ENCODE measurements at regions not wholly inside any gene's neighbourhood (a gene's known extent, or its start where the extent isn't known, plus 50 kb on each side); places are given as distances from the start of the nearest gene placed in this dataset.

DNA sequence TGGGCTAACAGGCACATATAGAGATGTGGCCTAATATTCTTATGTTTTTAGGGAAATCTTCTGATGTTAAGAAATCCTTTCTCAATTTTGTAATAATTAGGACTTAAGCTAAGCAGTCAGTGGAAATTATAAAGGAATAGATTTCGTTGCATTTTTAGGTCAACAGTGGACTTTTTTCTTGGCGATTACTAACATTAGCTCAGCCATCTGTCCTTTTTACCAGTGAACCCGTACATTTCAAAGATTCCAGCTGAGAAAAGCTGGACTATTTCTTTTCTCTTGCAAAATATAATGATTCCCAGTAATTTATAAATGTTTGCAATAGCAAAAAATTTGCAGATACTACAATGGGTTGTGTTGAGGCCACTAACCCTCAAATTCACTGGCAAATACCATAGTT, 54.9 kb upstream of the CA10 start:
- FAIRE-seq (no peak), ATAC-seq (no peak), DNase-seq (ENCODE audit: low spot score) (no peak)
- BruUV-seq (replicated peaks), result no TSS peak
- CTCF ChIA-PET (ENCODE audit: low intra/inter-chr PET ratio, low total read pairs), result no interaction called here
- no peak overlapping the region for H3K4me3 ChIP-seq (replicated peaks in 1 of 3; ENCODE audit: insufficient read depth in 1 of 3, low read depth in 2 of 3, low read length in 3 of 3)
- TF ChIP-seq DPF2 (CRISPR knock-in tag; IDR thresholded peaks at IDR 0.05; ENCODE audit: borderline replicate concordance, low read depth) (no peak), ZNF788 (CRISPR knock-in tag; IDR thresholded peaks at IDR 0.05; ENCODE audit: borderline replicate concordance) (no peak), NR2C2 (CRISPR knock-in tag; IDR thresholded peaks at IDR 0.05; ENCODE audit: borderline replicate concordance) (no peak), MIER2 (CRISPR knock-in tag; IDR thresholded peaks at IDR 0.05) (no peak), PRMT3 (CRISPR knock-in tag; IDR thresholded peaks at IDR 0.05; ENCODE audit: borderline replicate concordance, low read depth) (no peak), ZNF562 (CRISPR knock-in tag; IDR thresholded peaks at IDR 0.05; ENCODE audit: borderline replicate concordance) (no peak)
- no peaks in the 10 kb centered on the region for H4K20me1 ChIP-seq (ENCODE audit: insufficient read depth, low read length)
- no peaks in the 10 kb centered on the region for H3K36me3 ChIP-seq (replicated peaks in 1 of 2; ENCODE audit: control insufficient read depth in 1 of 2, insufficient read depth in 2 of 2, low read length in 2 of 2)
- in situ Hi-C loops (cut with HindIII; ENCODE audit: extremely low pct_ligation_motif_present, low pct_unique_long_range_greater_than_20kb) (no loop called here), intact Hi-C loops (cut with micrococcal nuclease; ENCODE audit: unreplicated experiment) (no loop called here)
- no peaks in the 10 kb centered on the region for H3K9me3 ChIP-seq (ENCODE audit: low read length)
- no peaks in the 10 kb centered on the region for H3K4me1 ChIP-seq (ENCODE audit: insufficient read depth, low read length)
- no peaks in the 10 kb centered on the region for H3K27me3 ChIP-seq (ENCODE audit: control insufficient read depth in 1 of 2, insufficient read depth in 2 of 2, low read length in 2 of 2)
- POLR2A ChIA-PET, result no interaction called here
- no peak overlapping the region for H3K4me2 ChIP-seq (ENCODE audit: low read depth, low read length)
- 2% methylated on average over 3 of the region's 3 CpGs for WGBS (ENCODE audit: low lambda C conversion rate)
- no peak overlapping the region for H3K27ac ChIP-seq (ENCODE audit: extremely low read length, insufficient read depth, low read length)
- H3K79me2 ChIP-seq (ENCODE audit: insufficient read depth, low read length), result no peaks in the 10 kb centered on the region
- H3K9ac ChIP-seq (ENCODE audit: insufficient read depth, low read depth, low read length), result no peak overlapping the region
- no peak overlapping the region for H2AFZ ChIP-seq (ENCODE audit: low read length)

DNA sequence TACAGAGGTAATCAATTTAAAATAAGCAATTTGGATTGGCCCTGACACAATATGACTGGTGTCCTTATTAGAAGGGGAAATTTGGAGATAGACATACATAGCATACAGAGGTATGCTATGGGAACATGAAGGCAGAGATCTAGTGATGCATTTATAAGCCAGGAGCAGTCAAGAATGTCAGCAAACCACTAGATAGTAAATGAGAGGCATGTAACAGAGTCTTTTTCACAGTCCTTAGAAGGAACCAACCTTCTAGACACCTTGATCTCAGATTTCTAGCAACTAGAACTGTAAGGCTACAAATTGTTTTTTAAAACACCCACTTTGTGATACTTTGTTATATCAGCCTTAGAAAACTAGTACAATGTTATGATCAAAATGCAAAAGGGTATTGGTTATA, 54.3 kb upstream of the CA10 start:
- no peaks in the 10 kb centered on the region for H3K36me3 ChIP-seq (replicated peaks in 1 of 2; ENCODE audit: control insufficient read depth in 1 of 2, insufficient read depth in 2 of 2, low read length in 2 of 2)
- H2AFZ ChIP-seq (ENCODE audit: low read length), result no peak overlapping the region
- H3K4me2 ChIP-seq (ENCODE audit: low read depth, low read length), result no peak overlapping the region
- intact Hi-C loops (cut with micrococcal nuclease; ENCODE audit: unreplicated experiment) (no loop called here), in situ Hi-C loops (cut with HindIII; ENCODE audit: extremely low pct_ligation_motif_present, low pct_unique_long_range_greater_than_20kb) (no loop called here)
- no peaks in the 10 kb centered on the region for H3K79me2 ChIP-seq (ENCODE audit: insufficient read depth, low read length)
- H3K9ac ChIP-seq (ENCODE audit: insufficient read depth, low read depth, low read length), result no peak overlapping the region
- no peaks in the 10 kb centered on the region for H3K9me3 ChIP-seq (ENCODE audit: low read length)
- CTCF ChIA-PET (ENCODE audit: low intra/inter-chr PET ratio, low total read pairs), result no interaction called here
- H4K20me1 ChIP-seq (ENCODE audit: insufficient read depth, low read length), result no peaks in the 10 kb centered on the region
- POLR2A ChIA-PET, result no interaction called here
- no peak for DNase-seq (ENCODE audit: low spot score)
- no TSS peak for BruUV-seq (replicated peaks)
- TF ChIP-seq ZNF572 (CRISPR knock-in tag; IDR thresholded peaks at IDR 0.05), result no peak
- TF ChIP-seq ZNF557 (CRISPR knock-in tag; IDR thresholded peaks at IDR 0.05), result no peak
- TF ChIP-seq SRY (CRISPR knock-in tag; IDR thresholded peaks at IDR 0.05), result no peak
- no peak for TF ChIP-seq U2AF2 (IDR thresholded peaks at IDR 0.05; ENCODE audit: low read depth, low read length)
- no peak for TF ChIP-seq SIN3A (IDR thresholded peaks at IDR 0.05; ENCODE audit: borderline replicate concordance, low read depth, low read length)
- no peak for TF ChIP-seq GATAD2A (CRISPR knock-in tag; IDR thresholded peaks at IDR 0.05)
- no peak for TF ChIP-seq ZNF430 (CRISPR knock-in tag; IDR thresholded peaks at IDR 0.05)
- TF ChIP-seq ZNF136 (CRISPR knock-in tag; IDR thresholded peaks at IDR 0.05; ENCODE audit: low read depth), result no peak
- no peak for TF ChIP-seq ZNF850 (CRISPR knock-in tag; conservative IDR thresholded peaks at IDR 0.05)
- TF ChIP-seq, protein P1, sequence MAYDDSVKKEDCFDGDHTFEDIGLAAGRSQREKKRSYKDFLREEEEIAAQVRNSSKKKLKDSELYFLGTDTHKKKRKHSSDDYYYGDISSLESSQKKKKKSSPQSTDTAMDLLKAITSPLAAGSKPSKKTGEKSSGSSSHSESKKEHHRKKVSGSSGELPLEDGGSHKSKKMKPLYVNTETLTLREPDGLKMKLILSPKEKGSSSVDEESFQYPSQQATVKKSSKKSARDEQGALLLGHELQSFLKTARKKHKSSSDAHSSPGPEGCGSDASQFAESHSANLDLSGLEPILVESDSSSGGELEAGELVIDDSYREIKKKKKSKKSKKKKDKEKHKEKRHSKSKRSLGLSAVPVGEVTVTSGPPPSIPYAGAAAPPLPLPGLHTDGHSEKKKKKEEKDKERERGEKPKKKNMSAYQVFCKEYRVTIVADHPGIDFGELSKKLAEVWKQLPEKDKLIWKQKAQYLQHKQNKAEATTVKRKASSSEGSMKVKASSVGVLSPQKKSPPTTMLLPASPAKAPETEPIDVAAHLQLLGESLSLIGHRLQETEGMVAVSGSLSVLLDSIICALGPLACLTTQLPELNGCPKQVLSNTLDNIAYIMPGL (CRISPR knock-in tag; IDR thresholded peaks at IDR 0.05; ENCODE audit: borderline replicate concordance in 1 of 2, low read depth in 1 of 2), result no peak
- no peak for TF ChIP-seq ELF1 (CRISPR knock-in tag; IDR thresholded peaks at IDR 0.05)
- no peak for TF ChIP-seq ASH2L (IDR thresholded peaks at IDR 0.05; ENCODE audit: insufficient read length, low read depth, low read length)
- TF ChIP-seq, protein P2, sequence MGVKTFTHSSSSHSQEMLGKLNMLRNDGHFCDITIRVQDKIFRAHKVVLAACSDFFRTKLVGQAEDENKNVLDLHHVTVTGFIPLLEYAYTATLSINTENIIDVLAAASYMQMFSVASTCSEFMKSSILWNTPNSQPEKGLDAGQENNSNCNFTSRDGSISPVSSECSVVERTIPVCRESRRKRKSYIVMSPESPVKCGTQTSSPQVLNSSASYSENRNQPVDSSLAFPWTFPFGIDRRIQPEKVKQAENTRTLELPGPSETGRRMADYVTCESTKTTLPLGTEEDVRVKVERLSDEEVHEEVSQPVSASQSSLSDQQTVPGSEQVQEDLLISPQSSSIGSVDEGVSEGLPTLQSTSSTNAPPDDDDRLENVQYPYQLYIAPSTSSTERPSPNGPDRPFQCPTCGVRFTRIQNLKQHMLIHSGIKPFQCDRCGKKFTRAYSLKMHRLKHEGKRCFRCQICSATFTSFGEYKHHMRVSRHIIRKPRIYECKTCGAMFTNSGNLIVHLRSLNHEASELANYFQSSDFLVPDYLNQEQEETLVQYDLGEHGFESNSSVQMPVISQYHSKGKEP (CRISPR knock-in tag; IDR thresholded peaks at IDR 0.05), result no peak
- H3K27me3 ChIP-seq (ENCODE audit: control insufficient read depth in 1 of 2, insufficient read depth in 2 of 2, low read length in 2 of 2), result no peaks in the 10 kb centered on the region
- no peak overlapping the region for H3K4me3 ChIP-seq (replicated peaks in 1 of 3; ENCODE audit: insufficient read depth in 1 of 3, low read depth in 2 of 3, low read length in 3 of 3)
- FAIRE-seq, result no peak
- no peaks in the 10 kb centered on the region for H3K4me1 ChIP-seq (ENCODE audit: insufficient read depth, low read length)
- no peak overlapping the region for H3K27ac ChIP-seq (ENCODE audit: extremely low read length, insufficient read depth, low read length)
- no peak for ATAC-seq

Data from HepG2 (cell line).